ENCODE measurements at regions not wholly inside any gene's neighbourhood (a gene's known extent, or its start where the extent isn't known, plus 50 kb on each side); places are given as distances from the start of the nearest gene placed in this dataset.
A peak's percentile ranks its signal among the peaks of the same experiment; 100 is the strongest.

DNA sequence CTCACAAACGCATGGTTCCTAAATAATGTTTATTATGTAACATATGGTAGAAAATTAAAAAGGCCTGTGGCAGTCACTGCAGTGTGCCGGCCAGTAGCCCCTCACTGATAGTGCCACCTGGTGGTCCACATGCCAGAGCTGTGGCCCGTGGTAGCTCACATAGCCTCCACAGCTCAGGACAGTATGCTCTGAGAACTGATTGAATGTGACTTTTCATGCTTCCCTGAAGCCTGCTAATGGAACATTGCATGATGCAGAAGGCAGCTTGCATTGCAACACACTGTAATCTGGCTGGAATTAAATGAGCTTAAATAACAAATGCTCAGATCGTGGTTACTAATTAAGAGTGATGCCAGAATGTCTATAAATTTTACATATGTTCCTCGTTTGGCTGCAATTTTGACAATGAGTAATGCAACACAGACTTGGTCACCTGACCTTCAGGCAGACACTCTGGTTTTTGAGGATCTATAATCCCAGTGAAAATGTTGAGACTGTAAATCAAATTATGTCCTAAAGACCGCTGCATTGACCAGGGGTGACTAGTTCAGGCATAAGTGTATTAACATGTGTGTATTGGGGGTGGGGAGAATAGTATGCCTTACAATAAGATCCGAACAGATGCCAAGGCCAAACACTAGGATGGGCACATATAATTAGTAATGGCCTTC is 566.4 kb downstream of the METTL15 start:
- peak; percentile 54 for DNase-seq (ENCODE audit: low spot score)

DNA sequence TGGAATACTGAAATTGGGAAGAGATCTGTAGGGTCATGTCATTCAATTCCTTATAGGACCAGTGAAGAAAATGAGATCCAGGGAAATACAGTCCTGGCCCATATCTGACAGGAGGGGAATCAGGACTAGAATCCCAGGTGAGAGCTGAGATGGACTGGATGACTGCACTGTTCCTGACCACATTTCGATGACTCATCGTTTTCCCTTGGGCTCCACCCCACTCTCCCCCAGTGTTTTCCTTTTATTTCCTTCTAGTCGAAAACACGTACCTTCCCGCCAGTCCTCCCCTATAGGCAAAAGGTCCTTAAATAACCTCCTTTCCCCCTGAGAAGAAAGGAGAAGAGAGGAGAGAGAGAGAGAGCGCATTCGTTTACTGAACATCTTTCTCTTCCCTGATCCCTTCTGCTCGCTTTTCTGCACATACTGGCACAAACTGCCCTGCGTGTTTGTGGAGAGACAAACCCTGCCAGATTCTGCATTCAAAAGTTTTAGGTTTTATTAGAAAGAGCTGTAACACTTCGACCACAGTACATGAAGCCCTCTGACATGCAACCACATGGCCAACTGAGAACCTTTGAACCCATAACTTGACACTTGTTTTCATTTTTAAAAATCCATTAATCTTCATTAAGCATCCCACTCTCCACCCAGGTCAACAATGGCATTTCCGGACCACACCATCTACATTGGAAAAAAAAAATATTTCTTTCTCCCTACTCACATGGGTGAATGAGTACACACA is 565.7 kb downstream of the METTL15 start:
- no peak for DNase-seq (ENCODE audit: low spot score)

DNA sequence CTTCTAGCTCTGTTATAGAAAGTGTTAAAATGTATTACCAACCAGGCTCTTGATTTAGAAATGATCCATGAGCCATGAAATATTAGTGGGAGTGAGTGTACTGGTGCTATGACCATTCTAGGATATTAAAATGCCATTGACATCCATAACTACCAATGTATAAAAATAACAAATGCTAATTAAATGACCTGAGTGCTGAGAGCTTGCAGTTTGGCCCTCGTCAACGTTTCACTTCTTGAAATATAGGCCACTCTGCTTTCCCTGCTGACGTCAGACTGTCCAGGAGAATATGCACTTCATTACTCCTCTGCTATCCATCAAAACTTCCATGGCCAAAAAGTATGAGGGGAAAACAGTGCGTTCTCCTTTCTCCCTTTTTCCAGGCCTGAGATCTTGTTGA is 563.1 kb downstream of the METTL15 start:
- no peak for DNase-seq (ENCODE audit: low spot score)

DNA sequence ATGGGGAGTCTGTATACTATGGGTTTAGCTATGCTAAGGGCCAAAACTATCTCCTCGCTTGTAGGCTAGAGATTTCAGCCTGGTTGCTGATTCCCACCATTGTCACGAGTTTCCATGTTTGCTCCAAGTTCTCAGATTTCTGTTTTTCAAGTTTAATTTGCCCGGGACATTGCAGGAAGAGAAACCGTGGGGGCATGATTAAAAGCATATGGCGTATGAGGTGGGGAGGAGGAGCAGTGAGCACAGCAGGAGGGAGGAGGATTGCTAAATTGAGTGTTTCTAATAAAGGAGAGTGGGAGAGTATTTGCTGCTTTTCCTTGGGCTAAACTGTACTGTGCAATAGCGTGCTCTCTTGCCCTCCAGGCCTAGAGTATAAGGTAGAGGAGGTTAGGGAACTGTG is 558.4 kb downstream of the METTL15 start:
- DNase-seq (ENCODE audit: low spot score): no peak

DNA sequence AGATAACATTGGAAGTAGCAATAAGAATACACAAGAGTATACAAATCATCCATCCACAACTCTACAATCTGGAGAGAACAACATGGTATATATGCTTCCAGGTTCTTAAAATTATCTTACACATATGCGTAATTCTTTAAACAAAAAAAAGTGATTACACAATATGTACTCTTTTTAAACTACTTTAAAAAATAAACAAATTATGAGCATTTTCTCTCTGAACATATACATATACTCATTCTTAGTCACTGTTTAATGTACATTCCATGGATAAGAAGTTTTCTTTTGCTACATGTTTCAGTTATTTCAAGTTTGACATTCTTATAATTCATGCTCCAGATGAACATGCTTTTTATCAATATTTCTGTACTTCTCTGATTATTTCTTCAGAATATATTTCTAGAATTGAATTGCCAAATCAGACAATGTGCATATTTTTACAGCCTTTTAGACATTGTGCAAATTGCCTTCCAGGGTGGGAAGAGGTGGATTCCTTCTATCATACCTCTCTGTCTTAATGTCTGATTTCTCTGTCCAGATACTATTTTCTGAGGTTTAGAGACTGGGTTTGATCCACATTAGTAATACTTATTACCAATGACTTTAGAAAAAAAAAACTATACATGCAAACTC is 551.6 kb downstream of the METTL15 start:
- DNase-seq (ENCODE audit: low spot score): no peak

DNA sequence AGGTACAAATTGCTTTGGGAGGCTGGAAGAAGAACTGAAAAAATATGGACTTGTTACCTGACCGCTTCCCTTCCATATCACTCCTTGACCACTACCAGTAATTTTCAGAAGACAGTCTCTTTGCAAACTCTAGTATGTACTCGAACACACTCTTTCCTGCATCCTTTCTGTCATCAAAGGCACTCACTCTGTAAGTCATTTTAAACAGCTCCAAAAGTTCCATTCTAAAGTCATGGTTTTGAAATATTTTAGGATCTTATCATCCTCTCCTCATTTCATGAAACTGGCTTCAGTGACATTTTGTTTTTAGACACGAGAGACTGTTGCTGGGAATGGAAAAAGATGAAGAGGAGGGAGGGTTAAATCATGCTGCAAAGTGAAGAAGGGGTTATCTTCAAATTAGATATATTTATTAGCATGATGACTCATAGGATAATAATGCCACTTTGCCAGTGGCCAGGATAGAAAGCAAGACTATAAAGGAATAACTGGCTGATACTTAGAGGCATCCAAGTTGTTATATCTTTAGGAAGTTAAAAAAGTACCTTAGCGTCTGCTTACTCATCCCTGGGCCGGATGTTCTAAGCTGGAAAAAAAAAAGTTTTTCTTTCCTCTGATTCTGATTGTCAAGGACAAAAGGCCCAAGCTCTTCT is 549.3 kb downstream of the METTL15 start:
- no peak for DNase-seq (ENCODE audit: low spot score)

DNA sequence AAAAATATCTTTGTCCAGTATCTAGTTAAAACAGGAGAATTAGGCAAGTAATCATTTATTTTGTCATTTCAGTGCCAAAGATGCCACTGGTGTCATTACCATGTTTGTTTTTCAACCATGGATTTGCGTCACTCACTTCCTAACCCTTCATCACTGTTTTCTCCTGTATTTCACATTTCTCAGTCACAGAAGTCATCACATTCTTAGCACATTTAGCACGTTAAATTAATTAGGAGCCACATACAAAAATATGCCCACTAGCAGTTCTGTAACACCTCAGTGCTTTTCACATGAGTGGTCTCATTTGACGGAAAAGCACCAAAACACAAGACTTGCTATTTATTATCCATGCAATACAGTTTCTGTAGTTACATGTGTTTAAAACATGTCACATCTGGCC is 546.0 kb downstream of the METTL15 start:
- no peak for DNase-seq (ENCODE audit: low spot score)

DNA sequence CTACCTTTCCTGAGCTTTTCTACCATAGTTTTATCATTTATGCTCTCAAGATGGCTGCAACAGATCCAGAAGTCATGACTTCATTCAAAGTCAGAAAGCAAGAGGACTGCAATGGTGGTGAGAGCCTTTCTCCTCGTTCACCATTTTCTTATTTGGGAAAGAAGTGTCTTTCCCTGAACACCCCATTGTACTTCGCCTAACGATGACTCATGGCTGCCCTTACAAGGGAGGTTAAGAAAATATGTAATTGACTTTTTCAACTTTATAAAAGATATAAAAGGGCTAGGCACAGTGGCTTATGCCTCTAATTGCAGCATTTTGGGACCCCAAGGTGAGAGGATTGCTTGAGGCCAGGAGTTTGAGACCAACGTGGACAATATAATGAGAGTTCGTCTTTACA is 541.7 kb downstream of the METTL15 start:
- no peak for DNase-seq (ENCODE audit: low spot score)

DNA sequence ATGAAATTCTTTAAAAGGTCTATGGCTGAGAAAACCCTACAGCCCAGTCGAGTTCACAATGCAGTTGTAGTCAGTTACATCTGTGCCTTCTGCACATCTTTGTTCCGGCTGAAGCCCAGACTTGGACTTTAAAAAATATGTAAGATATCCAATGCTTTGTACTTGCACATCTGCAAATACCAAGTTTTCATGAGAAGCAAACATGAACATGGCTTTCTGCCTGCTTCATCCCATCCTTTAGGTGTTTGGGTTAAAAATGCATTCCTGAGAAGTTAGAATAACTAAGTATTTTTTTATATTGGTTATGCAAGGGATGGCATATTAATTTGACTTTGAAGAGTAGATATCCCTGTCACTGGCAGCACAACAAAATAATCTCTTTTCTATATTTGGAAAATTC is 528.4 kb downstream of the METTL15 start:
- DNase-seq (ENCODE audit: low spot score): no peak

DNA sequence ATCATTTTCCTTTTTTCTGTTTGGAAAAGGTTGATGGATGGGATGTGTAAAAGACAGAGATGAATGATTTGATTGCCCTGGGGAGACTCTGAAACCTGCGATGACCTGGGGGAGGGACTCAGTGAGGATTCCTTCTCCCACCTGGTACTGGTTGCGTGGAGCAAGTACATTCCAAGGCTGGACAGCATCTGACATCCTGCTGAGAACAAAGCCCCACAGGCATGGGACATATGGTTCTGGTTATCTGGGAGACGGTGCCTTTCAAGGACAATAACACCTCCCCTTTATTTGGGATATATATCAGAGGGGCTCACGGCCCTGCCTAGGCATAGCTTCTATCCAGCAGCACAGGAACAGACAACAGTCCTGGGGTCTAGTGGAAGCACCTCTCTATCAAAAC is 527.8 kb downstream of the METTL15 start:
- DNase-seq (ENCODE audit: low spot score): no peak

DNA sequence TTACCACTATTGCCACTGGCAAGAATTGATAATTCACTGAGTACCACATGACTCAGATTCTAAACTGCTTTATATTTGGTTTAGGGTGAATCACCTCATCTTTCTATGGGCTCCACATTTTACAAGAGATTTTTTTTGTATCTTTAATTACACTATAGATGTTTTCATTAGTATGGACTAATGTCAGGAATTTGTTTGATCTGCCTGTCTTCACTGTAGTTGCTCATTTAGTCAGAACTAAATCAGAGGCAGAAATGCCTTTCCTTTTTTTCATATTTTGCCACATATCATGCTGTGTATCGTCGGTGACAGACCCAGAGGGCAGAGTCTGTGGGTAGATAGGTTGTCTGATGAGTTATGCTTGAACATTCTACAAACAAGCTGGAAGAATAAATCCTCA is 524.1 kb downstream of the METTL15 start:
- no peak for DNase-seq (ENCODE audit: low spot score)

DNA sequence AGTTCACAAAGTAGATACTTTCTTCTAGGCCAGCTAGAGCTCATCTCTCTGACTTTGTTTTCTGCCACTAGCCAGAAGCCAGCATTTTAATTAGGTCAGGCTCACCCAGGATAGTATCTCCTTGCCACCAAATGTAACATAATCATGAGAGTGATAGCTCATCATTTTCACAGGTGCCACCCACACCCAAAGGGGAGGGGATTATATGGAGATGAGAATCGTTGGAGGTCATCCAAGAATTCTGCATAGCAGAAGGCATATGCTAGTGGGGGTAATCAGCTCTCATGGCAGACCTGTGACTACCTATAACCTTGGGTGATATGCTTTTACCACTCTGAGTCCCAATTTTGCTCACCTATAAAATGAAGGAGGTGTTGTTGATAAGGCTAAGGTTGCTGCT is 523.0 kb downstream of the METTL15 start:
- DNase-seq (ENCODE audit: low spot score): no peak

DNA sequence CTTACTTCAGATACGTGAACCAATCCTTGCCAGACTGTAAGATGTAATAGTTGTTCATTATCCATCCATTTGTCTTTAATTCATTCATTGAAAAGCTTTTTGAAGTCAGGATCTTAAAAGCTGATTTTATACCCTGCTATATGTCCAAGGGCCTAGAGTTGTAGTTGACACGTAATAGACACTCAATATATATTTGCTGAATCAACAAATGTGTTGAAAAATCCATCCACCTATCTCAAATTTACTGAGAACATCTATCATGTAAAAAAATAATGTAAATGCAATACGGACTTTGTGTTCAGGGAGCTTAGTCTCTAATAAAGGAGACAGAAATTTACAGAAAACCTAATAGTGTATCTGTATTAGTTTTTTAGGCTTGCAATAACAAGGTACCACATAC is 521.0 kb downstream of the METTL15 start:
- no peak for DNase-seq (ENCODE audit: low spot score)

DNA sequence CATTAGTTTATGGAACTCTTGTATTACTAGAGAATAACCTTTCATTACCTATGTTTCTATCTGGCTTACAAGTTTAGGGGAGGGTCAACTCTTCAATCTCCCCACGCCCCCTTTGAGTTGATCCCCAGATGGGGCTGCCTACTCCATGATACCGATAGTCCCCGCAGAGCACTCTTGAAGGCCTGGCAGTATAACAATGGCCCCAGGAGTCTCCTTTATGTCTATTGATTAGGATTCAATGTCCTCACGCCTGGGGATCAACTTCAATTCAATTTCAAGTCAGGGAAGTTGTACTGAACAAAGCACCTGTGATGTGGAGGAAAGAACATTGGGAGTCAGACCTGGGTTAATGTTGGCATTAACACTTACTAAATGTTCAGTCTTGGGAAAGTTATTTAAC is 520.2 kb downstream of the METTL15 start:
- DNase-seq (ENCODE audit: low spot score): peak; percentile 20

DNA sequence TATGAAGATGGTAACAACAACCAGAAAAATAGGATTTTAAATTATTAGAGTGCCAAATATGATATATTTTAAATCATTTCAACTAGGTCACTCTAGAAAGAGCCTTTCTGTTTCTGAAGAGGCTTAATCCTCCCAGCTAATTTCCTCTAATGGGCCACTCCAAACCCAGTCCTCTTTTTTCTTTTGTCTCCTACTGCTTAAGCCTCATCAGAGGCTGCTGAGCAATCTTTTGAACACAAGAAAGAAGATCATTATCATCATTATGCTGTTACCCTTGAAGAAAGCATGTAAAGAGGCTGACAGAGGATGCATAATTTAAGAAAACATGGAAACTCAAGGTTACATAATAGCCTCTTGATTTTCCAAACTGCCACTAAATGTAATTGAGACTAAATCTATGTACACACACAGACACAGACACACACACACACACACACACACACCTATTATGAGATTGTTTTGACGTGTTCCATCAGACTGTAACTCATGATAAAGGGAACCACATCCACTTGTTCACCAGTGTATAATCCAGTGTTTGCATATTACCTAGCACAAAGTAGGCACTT is 519.6 kb downstream of the METTL15 start:
- DNase-seq (ENCODE audit: low spot score): no peak

DNA sequence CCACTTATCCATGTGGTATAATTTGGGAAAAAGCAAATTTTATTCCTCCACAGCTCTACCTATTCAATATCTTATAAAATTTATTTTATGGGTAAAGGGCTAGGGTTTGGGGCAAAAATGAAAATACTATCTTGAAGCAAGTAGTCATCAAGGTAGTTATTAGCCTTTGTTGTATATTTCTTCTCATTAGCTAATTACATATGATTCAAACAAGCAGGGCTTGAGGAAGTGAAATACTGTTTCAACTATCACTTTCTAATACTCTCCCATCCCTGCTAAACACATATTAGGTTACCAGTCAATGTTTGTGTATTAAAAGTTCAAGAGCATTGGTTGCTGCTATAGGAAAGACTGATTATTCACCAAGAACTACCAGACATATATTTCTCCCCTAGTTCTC is 517.3 kb downstream of the METTL15 start:
- no peak for DNase-seq (ENCODE audit: low spot score)

DNA sequence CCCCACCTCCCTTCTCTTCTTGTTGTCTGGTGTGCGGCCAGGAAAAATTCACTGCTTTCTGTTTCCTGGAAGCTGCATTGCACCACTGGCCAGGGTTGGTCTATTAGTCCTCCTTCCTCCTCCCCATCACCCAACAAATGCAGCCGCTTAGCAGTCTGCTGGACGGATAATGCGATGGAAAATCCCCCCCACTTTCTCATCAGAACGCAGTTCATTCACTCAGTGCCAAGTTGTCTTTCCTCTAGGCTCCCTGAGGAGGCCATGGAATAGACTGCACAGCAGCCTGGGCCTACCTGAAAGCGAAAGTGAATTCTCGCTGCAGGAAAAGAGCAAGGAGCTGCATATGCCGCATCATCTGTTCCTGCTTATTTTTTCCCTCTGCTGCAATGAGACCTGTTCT is 513.6 kb downstream of the METTL15 start:
- DNase-seq (ENCODE audit: low spot score): no peak

DNA sequence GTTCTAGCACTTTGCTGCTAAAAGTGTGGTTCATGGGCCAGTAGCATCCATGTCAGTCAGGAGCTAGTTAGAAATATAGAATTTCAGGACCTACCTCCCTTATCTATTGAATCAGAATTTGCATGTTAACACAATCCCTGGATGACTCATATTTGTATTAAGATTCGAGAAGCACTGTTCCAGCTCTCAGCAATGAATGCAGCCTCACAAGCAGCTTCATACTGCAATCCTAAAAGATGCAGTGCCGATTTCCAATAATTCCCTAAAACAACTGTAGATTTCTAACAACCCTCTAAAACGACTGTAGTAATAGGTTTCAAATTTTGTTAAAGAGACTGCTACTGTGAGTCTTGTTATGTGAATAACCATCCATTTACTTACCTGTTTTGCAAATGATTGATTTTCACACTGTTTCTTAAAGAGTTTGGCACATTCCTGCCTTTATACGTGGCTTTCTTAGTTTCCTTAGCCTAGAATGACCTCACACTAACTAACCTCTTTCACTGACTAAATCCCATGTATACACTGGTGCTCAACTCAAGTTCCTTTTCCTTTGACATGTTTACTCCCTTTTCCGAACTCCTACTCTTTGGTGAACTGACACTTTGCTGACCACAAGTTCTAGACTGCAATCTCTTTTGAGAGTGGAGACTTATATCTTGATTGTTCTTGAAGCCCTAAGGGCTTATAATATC is 511.8 kb downstream of the METTL15 start:
- no peak for DNase-seq (ENCODE audit: low spot score)

DNA sequence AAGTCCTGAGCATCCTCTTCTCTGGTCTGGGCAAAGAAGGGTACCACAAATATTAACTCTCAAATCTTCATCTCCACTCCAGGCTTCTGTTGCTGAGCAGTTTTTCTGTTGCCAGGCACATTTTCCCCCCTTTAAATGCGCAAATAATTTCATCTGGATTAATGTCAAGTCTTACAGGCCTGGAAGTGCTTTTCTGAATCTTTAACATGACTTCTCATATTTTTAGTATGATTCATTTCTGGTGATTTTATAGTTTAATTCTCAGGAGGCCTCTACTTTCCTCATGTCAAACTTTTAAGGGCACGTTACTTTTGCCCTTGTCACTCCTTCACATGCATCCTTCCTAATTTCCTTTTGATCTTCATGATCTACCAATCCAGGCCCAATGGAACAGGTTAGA is 510.2 kb downstream of the METTL15 start:
- DNase-seq (ENCODE audit: low spot score): no peak

DNA sequence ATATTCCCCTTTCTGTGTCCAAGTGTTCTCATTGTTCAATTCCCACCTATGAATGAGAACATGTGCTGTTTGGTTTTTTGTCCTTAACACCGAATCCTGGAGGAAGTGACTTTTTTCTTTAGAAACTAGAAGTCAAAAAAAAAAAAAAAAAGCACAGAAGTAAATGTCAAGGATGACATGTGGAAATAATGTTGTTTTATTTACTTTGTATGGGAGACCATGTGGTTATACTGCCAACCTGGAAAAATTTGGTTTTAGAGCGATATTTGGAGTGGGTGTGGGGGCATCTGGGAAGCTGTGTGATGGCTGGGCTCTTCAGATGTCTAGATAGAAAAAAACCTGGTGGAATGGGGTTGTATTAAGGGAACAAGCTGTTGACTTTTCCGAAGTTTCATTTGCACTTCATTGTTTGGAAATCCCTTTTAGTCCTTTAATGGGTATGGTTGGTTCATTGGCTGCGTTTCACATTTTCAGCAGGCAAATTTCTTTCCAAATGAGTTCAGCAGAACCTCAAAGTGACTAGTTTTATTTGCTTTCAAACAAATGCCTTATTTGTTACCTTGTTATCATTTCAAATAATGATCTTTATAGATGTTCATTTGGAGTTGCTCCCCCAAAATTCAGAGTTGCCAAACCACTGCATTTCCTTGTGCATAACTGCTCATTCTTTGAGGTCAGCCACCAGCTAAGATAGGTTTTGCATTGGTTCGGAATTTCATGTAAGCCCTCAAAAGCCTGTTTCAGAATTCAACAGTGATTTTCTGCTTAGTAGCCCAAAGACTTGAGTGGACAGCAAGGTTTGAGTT is 508.2 kb downstream of the METTL15 start:
- DNase-seq (ENCODE audit: low spot score): no peak

DNA sequence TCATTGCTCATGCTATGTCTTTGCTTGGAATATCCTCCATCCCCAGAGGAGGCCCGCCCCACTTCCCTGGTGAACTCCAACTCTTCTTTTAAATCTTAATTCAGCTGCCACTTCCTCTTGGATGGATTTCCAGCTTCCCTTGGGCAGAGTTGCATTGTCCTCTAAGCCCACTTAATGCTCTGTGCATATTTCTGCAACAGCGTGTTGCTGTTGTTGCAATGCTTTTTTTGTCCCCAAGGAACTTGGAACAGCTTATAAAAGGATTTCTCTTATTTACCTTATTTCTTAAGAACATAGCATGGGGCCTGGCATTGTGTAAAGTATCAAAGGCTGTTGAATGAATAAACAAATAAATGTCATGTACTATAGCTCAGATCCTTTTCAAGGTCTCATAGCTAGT is 507.4 kb downstream of the METTL15 start:
- no peak for DNase-seq (ENCODE audit: low spot score)
